GM12872 (cell line): ENCODE measurements at regions not wholly inside any gene's neighbourhood (a gene's known extent, or its start where the extent isn't known, plus 50 kb on each side); places are given as distances from the start of the nearest gene placed in this dataset.

Experiments
- TF ChIP-seq, protein P1 (sequence below): IDR thresholded peaks from 3 replicates; pipeline ENCODE4 v1.5.1; 2011; ENCODE audit warnings: low read depth, mild to moderate bottlenecking, low read length, moderate library complexity; ENCODE audit not compliant: insufficient read depth

DNA sequence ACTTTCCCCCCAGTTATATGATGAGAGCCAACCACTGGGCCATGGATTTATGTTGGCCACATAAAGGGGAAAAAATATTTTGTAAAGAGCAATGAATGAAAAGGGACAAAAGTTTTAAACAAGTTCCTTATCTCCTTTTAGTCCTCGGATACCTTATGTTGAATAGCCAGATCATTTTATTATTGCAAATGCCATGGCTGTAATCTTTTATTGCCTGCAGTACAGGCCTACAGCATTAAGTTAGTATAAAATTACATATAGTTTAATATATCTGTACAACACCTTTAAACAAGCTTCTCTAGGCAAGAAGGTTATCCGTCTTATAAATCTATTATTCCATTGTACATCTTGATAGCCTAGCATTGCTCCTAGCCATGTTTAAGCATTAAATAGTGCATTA lies 93.9 kb upstream of the SLC35B3 start:
- TF ChIP-seq, protein P1, sequence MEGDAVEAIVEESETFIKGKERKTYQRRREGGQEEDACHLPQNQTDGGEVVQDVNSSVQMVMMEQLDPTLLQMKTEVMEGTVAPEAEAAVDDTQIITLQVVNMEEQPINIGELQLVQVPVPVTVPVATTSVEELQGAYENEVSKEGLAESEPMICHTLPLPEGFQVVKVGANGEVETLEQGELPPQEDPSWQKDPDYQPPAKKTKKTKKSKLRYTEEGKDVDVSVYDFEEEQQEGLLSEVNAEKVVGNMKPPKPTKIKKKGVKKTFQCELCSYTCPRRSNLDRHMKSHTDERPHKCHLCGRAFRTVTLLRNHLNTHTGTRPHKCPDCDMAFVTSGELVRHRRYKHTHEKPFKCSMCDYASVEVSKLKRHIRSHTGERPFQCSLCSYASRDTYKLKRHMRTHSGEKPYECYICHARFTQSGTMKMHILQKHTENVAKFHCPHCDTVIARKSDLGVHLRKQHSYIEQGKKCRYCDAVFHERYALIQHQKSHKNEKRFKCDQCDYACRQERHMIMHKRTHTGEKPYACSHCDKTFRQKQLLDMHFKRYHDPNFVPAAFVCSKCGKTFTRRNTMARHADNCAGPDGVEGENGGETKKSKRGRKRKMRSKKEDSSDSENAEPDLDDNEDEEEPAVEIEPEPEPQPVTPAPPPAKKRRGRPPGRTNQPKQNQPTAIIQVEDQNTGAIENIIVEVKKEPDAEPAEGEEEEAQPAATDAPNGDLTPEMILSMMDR = no peak

DNA sequence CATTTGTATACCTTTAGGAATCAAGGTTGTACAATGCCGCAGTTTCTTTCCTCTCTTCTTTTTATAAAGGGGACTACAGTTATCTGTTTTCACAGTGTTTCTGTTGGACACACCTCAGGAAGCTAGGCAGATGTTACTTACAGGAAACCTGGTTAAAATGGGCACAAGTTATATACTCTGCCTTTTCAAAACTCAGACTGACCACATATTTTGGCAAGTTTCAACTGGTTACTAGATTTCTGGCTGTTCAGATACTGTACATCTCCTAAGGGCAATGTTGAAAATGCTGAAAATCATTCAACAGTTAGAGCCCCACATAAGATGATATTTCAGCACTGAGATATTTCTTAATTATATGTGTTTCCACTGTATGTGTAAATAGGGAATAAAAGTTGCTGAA lies 92.5 kb upstream of the SLC35B3 start:
- TF ChIP-seq, protein P1 = no peak

DNA sequence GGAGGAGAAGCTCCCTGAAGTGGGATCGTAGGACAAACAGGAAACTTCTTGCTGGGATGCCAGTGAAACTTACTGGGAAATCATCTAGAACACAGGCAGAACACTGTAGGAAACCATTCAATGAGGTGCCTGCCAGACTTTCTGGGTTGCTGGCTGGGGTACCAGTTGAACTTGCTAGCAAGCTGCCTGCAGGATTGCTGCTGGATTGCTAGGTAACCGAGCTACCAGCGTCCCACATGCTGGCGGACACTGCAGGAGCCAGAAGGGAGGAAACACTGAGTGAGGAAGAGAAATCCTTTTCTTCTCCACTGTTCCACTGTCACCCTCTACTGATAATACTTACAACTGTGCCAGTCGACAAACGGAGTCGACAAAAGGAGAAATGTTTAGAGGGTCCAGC lies 91.3 kb upstream of the SLC35B3 start:
- TF ChIP-seq, protein P1 = no peak

DNA sequence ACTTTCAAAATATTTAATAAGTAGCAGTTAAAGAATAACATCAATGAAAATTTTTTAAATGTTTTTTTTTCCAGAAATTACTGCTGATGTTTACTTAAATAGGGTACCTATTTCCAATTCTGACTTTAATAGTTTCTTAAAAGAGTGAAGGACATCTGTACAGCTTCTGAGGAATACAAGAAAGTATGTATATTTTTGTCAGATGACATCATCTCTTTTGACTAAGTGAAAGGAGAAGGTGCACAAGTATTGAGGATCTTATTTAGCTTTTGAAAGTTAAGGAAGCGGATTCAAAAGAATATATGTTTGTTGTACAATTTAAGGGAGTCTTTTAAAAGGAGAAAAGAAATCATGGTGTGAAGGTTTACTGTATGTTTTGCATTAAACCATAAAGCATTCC lies 90.0 kb upstream of the SLC35B3 start:
- TF ChIP-seq, protein P1 = no peak

DNA sequence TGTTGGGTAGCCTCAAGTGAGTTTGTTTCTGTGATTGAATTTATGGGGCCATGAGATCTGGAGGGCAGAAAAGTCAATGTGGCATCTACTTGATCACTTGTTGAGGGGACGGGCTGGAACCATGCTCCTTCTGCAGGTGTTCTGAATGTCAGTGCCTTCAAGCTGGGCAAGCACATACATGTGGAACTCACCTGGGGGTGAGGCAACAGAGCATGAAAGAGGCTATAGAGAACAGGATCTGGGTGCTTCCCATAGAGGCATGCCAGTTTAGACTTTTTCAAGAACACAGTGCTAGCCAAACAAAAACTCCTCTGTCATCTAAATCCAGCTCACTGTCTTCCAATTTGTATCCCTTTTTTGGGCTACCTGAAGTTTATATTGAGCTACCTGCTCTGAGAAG lies 77.8 kb upstream of the SLC35B3 start:
- TF ChIP-seq, protein P1 = no peak

DNA sequence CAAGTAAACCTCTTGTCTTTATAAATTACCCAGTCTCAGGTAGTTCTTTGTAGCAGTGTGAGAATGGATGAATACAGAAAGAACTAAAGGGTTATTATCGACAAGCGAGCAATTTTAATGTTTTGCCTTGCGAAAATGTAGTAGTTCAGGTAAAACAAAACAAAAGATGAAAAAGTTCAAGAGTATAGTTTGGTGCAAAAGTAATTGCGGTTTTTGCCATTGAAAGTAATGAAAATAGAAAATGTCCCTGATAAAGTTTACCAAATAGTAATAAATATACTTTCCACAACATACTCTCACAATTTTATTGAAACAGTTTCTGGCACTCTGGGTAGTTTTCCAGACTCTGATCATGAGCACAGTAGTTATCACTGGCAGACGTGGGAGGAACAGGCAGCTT lies 71.9 kb upstream of the SLC35B3 start:
- TF ChIP-seq, protein P1 = no peak

DNA sequence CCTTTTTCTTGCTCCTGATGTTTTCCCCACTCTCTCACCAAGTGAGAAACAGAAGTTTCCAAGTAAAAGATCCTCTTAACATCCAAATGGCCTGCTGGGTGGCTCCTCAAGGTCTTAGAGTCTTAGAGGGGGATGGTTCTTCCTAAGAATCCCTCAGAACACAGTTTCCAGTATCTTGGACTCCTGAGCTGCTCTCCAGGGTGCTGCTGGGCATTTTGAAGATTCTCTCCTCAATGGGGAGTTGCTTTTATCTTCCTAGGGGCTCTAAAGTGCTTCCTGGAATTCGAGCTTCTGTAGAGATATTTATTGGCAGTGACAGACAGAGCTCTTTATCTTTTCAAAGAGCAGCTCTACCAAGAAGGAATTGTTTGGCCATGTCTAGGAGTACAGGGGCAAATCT lies 70.8 kb upstream of the SLC35B3 start:
- TF ChIP-seq, protein P1 = no peak

DNA sequence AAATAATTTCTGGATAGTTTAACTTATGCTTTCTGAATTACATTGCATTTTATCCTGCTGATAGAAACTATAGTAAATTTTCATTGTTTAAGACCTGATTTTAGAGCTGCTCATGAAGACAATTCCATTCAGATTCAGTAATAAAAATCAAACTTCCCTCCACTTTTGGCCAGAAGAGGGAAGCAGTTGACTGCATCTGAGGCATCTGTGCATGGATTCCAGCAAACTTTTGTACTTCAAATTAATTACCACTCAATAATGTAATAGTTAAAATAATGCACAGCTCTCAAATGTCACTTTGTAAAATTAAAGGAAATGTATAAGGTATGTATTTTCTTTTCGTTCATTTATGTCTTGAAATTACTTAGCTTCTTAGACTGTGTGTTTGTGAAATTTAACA lies 64.2 kb upstream of the SLC35B3 start:
- TF ChIP-seq, protein P1 = no peak
